NCI-H774 (cell line): ENCODE measurements at regions not wholly inside any gene's neighbourhood (a gene's known extent, or its start where the extent isn't known, plus 50 kb on each side); places are given as distances from the start of the nearest gene placed in this dataset.

Experiments used
- DNase-seq: peaks from one replicate; lab custom pipeline; 2025; lab: John Stamatoyannopoulos, UW

GRCh38 chr16:5649762-5650743, 552.5 kb upstream of the EEF2KMT start:
- no peak for DNase-seq

DNA sequence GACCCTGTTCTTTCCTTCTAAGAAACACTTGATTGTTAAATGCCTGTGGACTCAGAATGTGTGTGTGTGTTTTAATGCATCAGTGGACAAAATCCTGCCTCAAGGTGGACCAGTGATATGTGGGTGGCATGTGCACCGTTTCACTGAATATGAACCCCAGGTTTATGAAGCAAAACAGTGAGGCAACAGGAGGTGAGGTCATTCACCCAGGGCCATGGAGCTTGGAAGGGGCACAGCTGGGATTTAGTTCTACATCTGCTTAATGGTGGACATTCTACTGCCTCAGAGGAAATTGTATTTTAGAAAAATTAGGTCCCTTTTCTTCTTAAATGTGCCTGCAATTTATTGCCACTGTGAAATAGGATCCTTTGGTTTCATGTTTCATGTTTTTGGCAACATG, 549.5 kb upstream of the EEF2KMT start:
- no peak for DNase-seq

DNA sequence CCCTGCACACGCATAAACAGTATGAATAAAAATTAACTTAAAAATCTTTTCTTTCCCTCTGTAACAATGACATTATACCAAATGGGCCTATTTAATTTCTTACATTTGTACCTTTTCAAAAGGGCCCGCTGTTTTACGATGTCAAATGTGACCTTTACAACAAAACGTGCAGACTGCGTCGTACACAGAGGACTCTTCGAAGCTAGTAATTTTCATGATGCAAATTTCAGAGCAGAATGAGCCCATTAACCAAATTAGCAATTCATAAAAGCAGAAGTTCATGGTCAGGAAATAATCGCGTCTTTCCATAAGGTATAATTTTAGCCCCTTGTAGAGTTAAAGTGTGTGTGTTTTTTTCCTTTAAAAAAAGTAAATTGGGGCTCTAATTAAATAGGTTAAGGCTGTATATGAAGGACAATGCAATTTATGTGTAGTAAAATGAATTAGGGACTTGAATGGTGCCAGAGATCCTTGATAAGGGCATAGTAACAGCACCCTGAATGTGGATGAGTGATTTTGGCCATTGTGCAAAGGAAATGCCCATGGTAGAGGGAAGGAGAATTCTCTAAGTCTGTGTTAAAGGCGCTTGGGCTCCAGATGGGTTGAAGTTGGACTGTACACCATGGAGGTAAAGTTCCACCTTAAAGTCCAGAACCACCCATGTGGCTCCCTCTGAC, 546.4 kb upstream of the EEF2KMT start:
- DNase-seq, result no peak

DNA sequence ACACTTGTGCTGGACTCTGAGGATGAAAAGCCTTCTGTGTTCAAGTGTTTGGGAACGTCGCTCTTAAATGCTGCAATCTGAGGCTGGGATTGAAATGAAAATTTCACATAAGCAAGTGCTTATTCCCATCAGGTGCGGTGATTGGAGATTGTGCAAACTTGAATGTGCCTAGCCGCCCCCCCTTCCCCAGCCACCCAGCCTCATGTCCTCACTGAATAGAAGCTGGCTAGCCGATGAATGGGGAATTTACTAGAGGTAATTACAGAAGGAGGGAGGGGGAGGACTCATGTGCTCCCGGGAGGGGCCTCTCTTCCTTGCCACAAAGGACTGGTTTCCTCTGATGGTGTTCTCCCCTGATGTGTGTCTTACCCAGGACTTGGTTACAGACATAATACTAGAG, 544.8 kb upstream of the EEF2KMT start:
- no peak for DNase-seq

DNA sequence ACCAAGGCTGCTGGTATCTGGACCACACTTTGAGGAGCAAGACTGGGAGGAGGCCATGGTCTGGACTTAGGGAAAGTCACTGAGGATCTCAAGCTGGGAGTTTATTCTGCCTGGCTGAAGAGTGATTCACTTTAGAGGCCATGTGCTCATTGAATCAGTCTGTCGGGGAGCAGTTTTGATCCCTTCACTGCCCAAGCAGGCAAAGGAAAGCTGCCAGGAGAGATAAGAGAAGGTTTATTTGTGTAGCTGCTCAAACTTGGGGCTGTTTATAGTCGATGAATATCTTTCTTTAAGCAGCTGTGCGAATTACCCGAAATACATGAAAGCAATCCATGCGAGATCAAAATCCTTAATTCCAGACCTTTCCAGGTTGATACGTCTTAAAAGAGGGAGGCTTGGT, 544.4 kb upstream of the EEF2KMT start:
- no peak for DNase-seq

DNA sequence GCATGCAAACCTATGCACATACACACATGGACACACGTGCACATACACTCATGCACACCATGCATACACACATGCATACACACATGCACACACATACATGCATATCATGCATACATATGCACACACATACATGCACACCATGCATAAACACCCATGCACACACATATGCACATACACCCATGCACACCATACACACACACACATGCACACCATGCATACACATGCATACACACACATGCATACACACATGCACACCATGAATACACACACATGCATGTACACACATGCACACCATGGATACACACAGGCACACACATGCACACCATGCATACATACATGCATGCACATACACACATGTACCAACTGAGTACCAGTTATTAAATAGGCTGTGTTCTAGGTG, 543.3 kb upstream of the EEF2KMT start:
- no peak for DNase-seq

DNA sequence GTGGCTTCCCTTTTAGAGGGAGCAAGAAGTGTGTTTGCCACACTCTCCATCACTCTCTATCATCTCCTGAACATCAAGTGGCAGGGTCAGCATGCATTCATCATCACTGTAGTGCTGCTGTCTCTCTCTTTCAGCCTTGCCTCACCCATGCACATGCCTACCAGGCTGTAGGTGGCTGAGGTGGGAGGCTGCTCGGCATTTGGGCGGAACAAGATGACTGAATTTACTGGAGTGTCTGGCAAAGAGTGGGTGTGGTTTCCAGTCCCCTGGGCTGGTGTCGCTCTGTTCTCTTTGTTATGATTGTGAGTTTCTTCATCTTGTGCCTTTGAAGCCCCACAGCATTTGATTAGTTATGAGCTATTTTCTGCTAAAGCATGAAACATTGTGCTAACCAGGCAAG, 541.9 kb upstream of the EEF2KMT start:
- no peak for DNase-seq

DNA sequence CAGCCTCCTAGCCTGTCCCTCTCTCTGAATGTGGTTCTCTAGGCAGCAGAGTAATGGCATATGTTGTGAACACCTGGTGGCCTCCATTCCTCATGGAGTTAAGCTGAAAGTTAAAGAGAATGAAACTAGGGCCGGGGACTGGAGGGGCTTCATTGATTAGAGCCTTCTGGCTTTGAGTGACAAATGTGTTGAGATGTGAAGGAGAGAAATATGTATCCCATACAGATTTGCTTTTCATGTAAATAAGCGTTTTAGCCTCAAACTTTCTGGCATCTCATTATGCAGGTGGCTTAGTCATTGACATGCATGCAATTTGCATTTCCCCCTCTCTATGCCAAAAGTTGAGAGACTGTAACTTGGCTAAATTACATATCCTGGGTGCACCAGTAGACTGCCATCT, 537.7 kb upstream of the EEF2KMT start:
- DNase-seq, result no peak

DNA sequence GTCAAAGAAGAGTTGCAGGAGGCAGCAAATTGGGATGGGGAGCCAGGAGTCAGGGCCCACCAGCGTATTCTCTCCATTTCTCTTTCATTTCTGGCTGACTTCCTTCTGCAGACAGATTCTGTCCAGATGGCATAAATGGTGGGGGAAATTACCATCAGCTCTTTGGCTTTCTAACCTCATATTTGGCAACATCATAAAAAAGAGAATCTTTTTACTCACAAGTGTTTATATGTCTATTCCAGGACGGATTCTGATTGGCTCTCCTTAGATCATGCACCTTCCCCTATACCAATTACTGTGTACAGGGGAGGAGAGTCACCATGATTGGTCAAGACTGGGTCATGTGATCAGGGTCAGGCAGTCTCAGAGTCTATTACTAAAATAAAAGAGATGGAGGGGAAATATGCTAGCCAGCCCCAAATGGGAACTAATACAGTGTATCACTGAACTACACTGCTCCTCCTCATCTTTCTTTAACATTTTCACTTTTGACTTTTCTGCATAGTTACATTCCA, 537.1 kb upstream of the EEF2KMT start:
- DNase-seq, result no peak

GRCh38 chr16:5633845-5634440, 536.3 kb upstream of the EEF2KMT start:
- DNase-seq, result no peak

- no peak for DNase-seq
These were observed 524.8 kb upstream of the EEF2KMT start for GRCh38 chr16:5622234-5622884.

- no peak for DNase-seq
These were observed 524.2 kb upstream of the EEF2KMT start for GRCh38 chr16:5621826-5622225.

GRCh38 chr16:5619304-5619703, 521.7 kb upstream of the EEF2KMT start:
- no peak for DNase-seq

DNA sequence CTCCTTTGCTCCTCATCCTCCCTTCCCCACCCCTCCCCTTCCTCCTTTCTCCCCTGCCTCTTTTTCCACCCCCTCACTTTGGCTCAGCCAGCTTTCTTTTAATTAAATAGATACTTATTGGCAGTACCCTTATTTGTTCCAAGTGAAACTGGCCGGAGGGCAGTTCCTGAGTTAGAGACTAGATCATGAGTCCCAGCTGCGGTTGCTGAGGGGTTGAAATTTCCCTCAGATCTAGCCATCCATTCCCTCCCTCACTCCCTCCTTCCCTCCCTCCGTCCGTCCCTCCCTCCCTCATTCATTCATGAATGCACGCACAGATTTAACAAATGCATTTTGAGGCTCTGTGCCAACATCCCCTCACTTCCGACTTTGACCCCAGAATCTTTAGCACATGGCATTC, 519.2 kb upstream of the EEF2KMT start:
- DNase-seq, result no peak

GRCh38 chr16:5615868-5616642, 518.5 kb upstream of the EEF2KMT start:
- DNase-seq, result peak; percentile 42

DNA sequence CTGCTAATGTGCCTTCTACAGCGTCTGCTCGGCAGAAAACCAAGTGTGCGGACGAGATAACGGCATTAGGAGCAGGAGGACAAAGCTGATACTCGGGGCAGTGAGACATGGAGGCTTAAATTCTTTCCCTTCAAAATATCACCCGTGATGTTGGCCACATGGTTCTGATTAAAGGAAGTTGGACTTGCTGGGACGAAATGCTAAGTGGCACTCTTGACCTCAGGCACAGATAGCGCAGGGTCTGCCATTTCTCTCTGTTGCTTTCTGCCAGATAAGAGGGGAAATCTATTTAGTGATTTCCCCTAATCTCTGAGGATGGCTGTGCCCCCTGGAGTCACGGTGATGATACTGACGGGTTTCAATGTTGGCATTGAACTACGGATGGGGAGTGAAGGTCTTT, 509.6 kb upstream of the EEF2KMT start:
- DNase-seq, result no peak

DNA sequence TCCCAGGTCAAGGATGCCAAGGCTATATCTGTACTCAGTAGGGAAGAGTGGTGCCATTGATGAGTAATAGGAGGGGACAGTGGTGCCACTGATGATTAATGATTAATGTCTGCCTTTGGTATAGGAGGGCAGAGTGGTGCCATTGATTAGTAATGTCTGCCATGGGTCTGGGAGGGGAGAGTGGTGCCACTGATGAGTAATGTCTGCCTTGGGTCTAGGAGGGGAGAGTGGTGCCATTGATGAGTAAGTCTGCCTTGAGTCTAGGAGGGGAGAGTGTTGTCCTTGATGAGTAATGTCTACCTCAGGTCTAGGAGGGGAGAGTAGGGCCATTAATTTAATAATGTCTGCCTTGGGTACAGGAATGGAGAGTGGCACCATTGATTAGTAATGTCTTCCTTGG, 507.8 kb upstream of the EEF2KMT start:
- no peak for DNase-seq

GRCh38 chr16:5604770-5605169, 507.2 kb upstream of the EEF2KMT start:
- DNase-seq, result no peak

- no peak for DNase-seq
These were observed 506.2 kb upstream of the EEF2KMT start for GRCh38 chr16:5603836-5604235.

DNA sequence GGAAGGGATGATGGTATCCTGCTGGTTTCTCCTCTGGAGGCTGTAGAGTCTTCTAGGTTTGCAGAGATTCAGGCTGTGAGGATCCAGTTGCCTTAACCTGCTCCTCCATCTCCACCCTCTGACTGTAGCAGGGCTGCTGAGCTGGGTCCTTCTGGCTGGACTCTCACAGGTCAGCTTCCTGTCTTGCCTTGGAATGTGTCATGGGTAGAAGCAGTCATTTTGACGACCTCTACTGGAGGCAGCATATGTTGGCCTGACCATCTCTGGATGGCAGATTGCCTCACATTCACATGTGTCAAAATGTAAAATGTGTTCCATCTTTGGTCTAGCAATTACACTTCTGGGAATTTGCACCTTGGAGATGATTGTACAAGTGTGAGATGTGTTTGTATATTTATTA, 504.4 kb upstream of the EEF2KMT start:
- DNase-seq, result no peak

GRCh38 chr16:5598793-5599192, 501.2 kb upstream of the EEF2KMT start:
- DNase-seq, result no peak
